ENCODE measurements at regions not wholly inside any gene's neighbourhood (a gene's known extent, or its start where the extent isn't known, plus 50 kb on each side); places are given as distances from the start of the nearest gene placed in this dataset.

DNA sequence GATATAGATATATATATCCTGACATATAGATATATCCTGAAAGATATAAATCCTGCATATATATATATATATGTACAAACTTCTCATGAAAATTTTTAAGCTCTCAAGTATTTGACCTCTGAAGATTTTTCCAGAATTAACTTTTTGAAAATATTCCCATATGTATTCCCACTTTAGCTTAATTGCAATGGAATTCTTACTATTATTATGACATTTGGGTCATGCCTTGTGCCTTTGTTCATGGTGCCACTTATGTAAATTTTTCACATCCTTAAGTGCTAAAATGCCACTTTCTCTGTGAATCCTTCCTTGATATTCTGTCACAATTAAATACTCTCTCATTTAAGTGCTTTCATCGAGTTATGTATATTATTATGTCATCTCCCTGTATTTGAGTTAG lies 398.2 kb upstream of the SEL1L start:
- H3K27ac ChIP-seq (ENCODE audit: low read length): no peak overlapping the region
- no peaks in the 10 kb centered on the region for H3K36me3 ChIP-seq (ENCODE audit: control insufficient read depth in 1 of 2, insufficient read depth in 2 of 2, low read length in 2 of 2)
- no peaks in the 10 kb centered on the region for H3K4me1 ChIP-seq (ENCODE audit: control insufficient read depth in 1 of 2, insufficient read depth in 2 of 2, low read length in 2 of 2)
- H3K27me3 ChIP-seq (ENCODE audit: low read depth, low read length): no peaks in the 10 kb centered on the region
- no peak overlapping the region for H3K4me3 ChIP-seq (ENCODE audit: low read depth in 1 of 2, low read length in 2 of 2)
- H3K9me3 ChIP-seq (ENCODE audit: control insufficient read depth in 1 of 2, low read length in 2 of 2): no peaks in the 10 kb centered on the region

DNA sequence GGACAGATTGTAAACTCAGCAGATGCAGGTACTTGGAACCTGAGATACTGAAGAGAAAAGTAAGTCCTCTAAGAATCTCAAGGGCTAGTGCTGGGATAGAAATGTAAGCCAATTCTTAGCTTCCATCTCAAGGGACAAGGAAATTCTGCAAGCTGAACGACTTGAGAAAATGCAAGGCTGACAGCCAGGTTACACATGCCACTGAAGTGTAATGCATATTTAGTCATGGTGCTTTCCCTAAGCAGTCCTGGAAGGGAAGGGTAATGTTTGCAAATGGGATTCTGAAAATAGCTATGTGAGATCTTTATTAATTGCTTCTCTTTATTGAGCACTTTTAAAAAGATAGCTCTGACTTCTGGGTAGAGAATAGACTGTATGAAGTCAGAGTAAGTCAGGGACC lies 402.7 kb upstream of the SEL1L start:
- no peaks in the 10 kb centered on the region for H3K36me3 ChIP-seq (ENCODE audit: control insufficient read depth in 1 of 2, insufficient read depth in 2 of 2, low read length in 2 of 2)
- H3K27ac ChIP-seq (ENCODE audit: low read length): no peak overlapping the region
- no peaks in the 10 kb centered on the region for H3K4me1 ChIP-seq (ENCODE audit: control insufficient read depth in 1 of 2, insufficient read depth in 2 of 2, low read length in 2 of 2)
- no peaks in the 10 kb centered on the region for H3K27me3 ChIP-seq (ENCODE audit: low read depth, low read length)
- no peak overlapping the region for H3K4me3 ChIP-seq (ENCODE audit: low read depth in 1 of 2, low read length in 2 of 2)
- H3K9me3 ChIP-seq (ENCODE audit: control insufficient read depth in 1 of 2, low read length in 2 of 2): no peaks in the 10 kb centered on the region

DNA sequence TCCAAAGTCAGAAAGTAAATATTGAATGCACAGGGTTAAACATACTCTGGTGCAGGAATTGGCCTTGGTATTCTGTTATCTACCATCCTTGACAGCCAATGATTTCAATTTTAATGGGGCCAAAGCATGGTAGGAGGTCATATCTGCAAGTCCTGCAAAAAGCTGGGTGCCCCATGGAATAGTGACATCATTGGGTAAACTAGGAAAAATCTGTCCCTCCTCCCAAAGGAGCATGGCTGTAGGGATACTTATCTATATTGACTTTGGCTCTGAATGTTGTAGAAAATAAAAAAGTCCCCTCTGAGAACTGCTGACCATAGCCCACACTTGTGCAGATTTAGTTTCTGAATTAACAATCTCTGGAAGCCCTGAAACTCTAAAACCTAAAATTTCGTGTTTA lies 403.2 kb upstream of the SEL1L start:
- Histone ChIP-seq H3K27ac (ENCODE audit: low read length) (no peak overlapping the region), H3K27me3 (ENCODE audit: low read depth, low read length) (no peaks in the 10 kb centered on the region), H3K36me3 (ENCODE audit: control insufficient read depth in 1 of 2, insufficient read depth in 2 of 2, low read length in 2 of 2) (no peaks in the 10 kb centered on the region), H3K9me3 (ENCODE audit: control insufficient read depth in 1 of 2, low read length in 2 of 2) (no peaks in the 10 kb centered on the region), H3K4me1 (ENCODE audit: control insufficient read depth in 1 of 2, insufficient read depth in 2 of 2, low read length in 2 of 2) (no peaks in the 10 kb centered on the region), H3K4me3 (ENCODE audit: low read depth in 1 of 2, low read length in 2 of 2) (no peak overlapping the region)

DNA sequence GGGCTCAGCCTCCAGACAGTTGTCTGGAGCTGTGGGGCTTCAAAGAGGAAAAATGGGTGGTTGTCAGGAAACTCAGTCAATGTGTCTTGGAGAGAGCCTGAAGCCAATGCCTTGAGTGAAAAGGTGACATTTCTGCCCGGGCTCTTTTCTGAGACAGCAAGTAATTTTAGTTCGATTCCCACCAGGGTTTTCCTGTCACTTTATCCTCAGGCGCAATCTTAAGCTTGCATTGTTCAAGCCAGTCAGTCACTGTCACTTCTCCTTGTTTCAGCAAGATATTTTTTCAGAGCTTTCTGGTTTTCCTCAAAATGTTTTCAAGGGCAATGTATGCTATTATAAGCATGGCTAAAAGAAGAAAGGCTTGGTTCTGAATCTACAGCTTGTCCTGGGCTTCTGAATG lies 404.7 kb upstream of the SEL1L start:
- H3K27me3 ChIP-seq (ENCODE audit: low read depth, low read length): no peaks in the 10 kb centered on the region
- H3K27ac ChIP-seq (ENCODE audit: low read length): no peak overlapping the region
- no peaks in the 10 kb centered on the region for H3K4me1 ChIP-seq (ENCODE audit: control insufficient read depth in 1 of 2, insufficient read depth in 2 of 2, low read length in 2 of 2)
- no peaks in the 10 kb centered on the region for H3K36me3 ChIP-seq (ENCODE audit: control insufficient read depth in 1 of 2, insufficient read depth in 2 of 2, low read length in 2 of 2)
- H3K9me3 ChIP-seq (ENCODE audit: control insufficient read depth in 1 of 2, low read length in 2 of 2): no peaks in the 10 kb centered on the region
- no peak overlapping the region for H3K4me3 ChIP-seq (ENCODE audit: low read depth in 1 of 2, low read length in 2 of 2)

DNA sequence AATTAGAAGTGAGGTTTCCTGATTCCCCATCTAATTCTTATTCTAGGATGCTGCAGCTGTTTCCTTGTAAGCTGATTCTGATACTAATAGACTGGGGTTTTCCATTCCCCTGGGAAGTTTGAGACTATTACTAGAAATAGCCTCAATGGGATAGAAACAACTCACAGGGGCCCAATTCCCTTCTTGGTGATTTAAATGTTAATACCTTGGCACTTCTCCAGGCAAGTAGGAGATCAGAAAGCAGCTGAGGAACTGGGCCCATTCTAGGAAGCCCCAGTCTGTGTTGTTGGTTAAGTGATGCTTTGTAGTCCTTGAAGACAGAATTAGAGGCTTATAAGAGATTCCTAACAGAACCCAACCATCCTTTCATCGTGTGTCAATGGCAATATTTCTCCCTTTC lies 407.0 kb upstream of the SEL1L start:
- Histone ChIP-seq H3K27me3 (ENCODE audit: low read depth, low read length) (no peaks in the 10 kb centered on the region), H3K27ac (ENCODE audit: low read length) (no peak overlapping the region), H3K4me1 (ENCODE audit: control insufficient read depth in 1 of 2, insufficient read depth in 2 of 2, low read length in 2 of 2) (no peaks in the 10 kb centered on the region), H3K4me3 (ENCODE audit: low read depth in 1 of 2, low read length in 2 of 2) (no peak overlapping the region), H3K36me3 (ENCODE audit: control insufficient read depth in 1 of 2, insufficient read depth in 2 of 2, low read length in 2 of 2) (no peaks in the 10 kb centered on the region), H3K9me3 (ENCODE audit: control insufficient read depth in 1 of 2, low read length in 2 of 2) (no peaks in the 10 kb centered on the region)

DNA sequence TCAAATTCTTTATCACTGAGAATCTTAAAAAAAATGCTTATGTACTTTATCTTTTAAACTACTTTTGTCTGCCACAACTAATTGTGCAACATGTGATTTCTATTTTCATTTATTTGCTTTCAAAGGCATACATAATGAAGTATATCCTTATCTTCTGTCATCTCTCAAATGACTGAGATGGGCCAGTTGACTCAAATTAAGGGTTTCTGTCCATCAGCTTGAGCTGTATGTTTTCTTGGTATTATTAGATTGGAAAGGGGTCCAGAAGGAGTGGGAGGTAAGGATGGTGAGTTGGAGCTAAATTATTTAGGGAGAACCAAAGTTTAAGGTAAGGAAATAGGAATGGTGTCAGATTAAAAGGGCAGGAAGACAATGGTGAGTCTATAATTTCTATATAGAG lies 408.4 kb upstream of the SEL1L start:
- Histone ChIP-seq H3K4me1 (ENCODE audit: control insufficient read depth in 1 of 2, insufficient read depth in 2 of 2, low read length in 2 of 2) (no peaks in the 10 kb centered on the region), H3K36me3 (ENCODE audit: control insufficient read depth in 1 of 2, insufficient read depth in 2 of 2, low read length in 2 of 2) (no peaks in the 10 kb centered on the region), H3K27ac (ENCODE audit: low read length) (no peak overlapping the region), H3K4me3 (ENCODE audit: low read depth in 1 of 2, low read length in 2 of 2) (no peak overlapping the region), H3K27me3 (ENCODE audit: low read depth, low read length) (no peaks in the 10 kb centered on the region), H3K9me3 (ENCODE audit: control insufficient read depth in 1 of 2, low read length in 2 of 2) (no peaks in the 10 kb centered on the region)

DNA sequence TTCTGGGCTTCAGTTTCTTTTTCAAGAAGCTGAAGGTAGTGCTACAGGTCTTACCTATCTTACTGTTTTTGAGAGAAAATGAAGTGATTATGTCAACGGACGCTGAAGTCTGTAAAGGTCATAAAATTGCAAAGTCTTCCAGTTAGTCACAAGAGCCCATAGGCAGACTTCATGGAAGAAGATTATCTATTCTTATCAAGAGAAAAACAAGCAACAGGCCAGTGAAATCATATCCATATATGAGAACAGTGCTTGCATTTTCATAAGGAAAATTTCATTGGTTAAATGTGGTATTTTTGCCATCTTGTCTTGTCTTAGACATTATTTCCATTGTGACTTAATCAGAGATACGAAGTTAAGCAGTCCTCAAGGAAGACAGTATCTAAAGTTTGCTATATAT lies 412.7 kb upstream of the SEL1L start:
- Histone ChIP-seq H3K9me3 (ENCODE audit: control insufficient read depth in 1 of 2, low read length in 2 of 2) (no peaks in the 10 kb centered on the region), H3K4me1 (ENCODE audit: control insufficient read depth in 1 of 2, insufficient read depth in 2 of 2, low read length in 2 of 2) (no peaks in the 10 kb centered on the region), H3K27ac (ENCODE audit: low read length) (no peak overlapping the region), H3K36me3 (ENCODE audit: control insufficient read depth in 1 of 2, insufficient read depth in 2 of 2, low read length in 2 of 2) (no peaks in the 10 kb centered on the region), H3K4me3 (ENCODE audit: low read depth in 1 of 2, low read length in 2 of 2) (no peak overlapping the region), H3K27me3 (ENCODE audit: low read depth, low read length) (no peaks in the 10 kb centered on the region)

DNA sequence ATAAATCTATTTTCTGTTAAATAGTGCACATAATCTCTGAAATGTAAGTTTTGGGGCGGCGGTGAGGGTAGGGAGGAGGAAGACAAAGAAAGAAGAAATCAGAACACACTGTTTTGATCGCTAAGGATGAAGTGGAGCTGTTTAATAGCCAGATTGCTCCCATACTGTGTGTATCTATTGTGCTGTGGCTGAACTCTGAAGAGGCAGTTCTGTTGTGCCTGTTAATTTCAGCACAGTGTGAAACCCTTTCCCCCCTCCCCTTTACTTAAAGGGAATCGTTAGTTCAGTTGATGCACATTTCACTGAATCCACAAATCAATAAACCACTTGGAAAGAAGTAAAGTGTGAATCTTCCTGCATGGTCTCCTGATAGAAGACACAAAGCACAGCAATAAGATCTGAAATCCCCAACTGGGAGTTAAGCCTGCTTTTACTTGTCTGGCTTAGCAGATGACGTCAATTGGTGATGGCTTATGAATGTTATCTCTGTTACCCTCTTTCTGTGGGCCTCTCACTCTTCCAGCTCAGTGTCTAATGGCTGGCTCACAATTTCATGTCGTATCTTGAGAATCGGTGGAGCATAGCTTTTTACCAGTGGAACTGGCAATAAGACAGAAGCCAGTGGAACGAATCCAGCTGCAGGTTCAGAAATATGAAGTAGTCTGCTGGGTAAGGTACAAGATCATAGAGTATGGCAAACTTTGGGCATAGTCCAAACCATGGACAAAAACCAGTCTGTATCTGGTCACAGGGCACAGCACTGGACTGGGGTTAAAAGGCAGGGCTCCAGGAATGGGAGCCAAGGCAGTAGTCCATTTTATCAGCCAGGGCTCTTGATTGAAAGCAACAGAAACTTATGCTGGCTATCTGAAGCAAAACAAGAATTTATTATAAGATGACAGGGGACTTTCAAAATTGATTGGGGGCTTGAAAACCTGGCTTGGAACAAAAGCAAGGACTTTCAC lies 413.5 kb upstream of the SEL1L start:
- H3K27me3 ChIP-seq (ENCODE audit: low read depth, low read length): no peaks in the 10 kb centered on the region
- no peak overlapping the region for H3K27ac ChIP-seq (ENCODE audit: low read length)
- no peaks in the 10 kb centered on the region for H3K9me3 ChIP-seq (ENCODE audit: control insufficient read depth in 1 of 2, low read length in 2 of 2)
- no peaks in the 10 kb centered on the region for H3K36me3 ChIP-seq (ENCODE audit: control insufficient read depth in 1 of 2, insufficient read depth in 2 of 2, low read length in 2 of 2)
- H3K4me1 ChIP-seq (ENCODE audit: control insufficient read depth in 1 of 2, insufficient read depth in 2 of 2, low read length in 2 of 2): no peaks in the 10 kb centered on the region
- H3K4me3 ChIP-seq (ENCODE audit: low read depth in 1 of 2, low read length in 2 of 2): no peak overlapping the region

DNA sequence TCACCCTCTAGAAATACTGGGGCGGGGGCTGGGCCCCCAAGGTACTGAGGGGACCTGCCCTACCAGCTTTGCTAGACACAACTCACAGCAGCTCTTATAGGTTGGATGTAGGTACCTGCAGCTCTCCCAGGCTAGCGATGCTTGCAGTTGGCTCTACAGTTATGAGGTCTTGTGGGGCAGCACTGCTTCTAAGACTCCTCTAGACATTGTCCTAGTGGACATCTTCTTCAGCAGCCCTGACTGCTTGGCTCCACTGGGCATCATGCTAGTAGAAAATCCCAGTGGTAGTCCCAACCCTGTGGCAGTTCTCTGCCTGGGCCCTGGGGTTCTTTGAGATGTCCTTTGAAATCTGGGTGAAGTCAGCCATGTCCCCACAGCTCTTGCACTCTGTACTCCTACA lies 419.3 kb upstream of the SEL1L start:
- Histone ChIP-seq H3K36me3 (ENCODE audit: control insufficient read depth in 1 of 2, insufficient read depth in 2 of 2, low read length in 2 of 2) (no peaks in the 10 kb centered on the region), H3K9me3 (ENCODE audit: control insufficient read depth in 1 of 2, low read length in 2 of 2) (no peaks in the 10 kb centered on the region), H3K27ac (ENCODE audit: low read length) (no peak overlapping the region), H3K4me3 (ENCODE audit: low read depth in 1 of 2, low read length in 2 of 2) (no peak overlapping the region), H3K4me1 (ENCODE audit: control insufficient read depth in 1 of 2, insufficient read depth in 2 of 2, low read length in 2 of 2) (no peaks in the 10 kb centered on the region), H3K27me3 (ENCODE audit: low read depth, low read length) (no peaks in the 10 kb centered on the region)

DNA sequence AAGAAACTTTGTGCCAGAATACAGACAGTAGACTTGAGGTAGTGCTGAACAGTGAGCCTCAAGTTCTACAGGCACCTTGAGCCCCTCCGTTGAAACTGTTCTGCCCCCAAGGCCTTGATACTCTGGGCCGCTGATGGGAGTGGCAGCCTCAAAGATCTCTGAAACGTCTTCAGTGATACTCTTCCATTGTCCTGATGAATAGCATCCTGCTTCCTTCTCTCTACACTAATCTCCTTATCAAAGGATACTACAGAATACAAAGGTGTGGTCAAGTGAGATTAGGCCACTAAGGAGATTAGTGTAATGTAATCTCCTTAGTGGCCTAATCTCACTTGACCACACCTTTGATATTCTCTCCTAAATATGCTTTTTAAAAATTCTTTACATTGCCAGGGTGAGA lies 419.8 kb upstream of the SEL1L start:
- Histone ChIP-seq H3K4me1 (ENCODE audit: control insufficient read depth in 1 of 2, insufficient read depth in 2 of 2, low read length in 2 of 2) (no peaks in the 10 kb centered on the region), H3K36me3 (ENCODE audit: control insufficient read depth in 1 of 2, insufficient read depth in 2 of 2, low read length in 2 of 2) (no peaks in the 10 kb centered on the region), H3K27ac (ENCODE audit: low read length) (no peak overlapping the region), H3K9me3 (ENCODE audit: control insufficient read depth in 1 of 2, low read length in 2 of 2) (no peaks in the 10 kb centered on the region), H3K4me3 (ENCODE audit: low read depth in 1 of 2, low read length in 2 of 2) (no peak overlapping the region), H3K27me3 (ENCODE audit: low read depth, low read length) (no peaks in the 10 kb centered on the region)

DNA sequence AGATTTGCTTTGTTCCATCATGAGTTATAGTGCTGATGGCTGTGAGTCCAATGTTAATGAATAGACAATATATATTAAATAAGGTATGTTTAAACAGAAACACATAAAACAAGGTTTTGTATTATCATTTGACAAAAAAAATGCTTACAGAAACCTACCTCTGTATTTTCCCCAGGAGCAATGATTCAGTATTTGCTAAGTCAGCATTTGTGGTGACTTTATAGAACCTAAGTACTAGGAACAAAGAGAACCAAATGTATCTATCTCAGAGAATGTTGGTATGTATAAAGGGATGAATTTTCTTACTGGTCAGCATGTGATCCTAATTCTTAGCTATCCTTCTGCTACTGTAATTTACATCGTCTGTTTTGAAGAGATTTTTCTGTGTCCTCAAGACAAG lies 421.5 kb upstream of the SEL1L start:
- no peak overlapping the region for H3K27ac ChIP-seq (ENCODE audit: low read length)
- H3K4me3 ChIP-seq (ENCODE audit: low read depth in 1 of 2, low read length in 2 of 2): no peak overlapping the region
- H3K9me3 ChIP-seq (ENCODE audit: control insufficient read depth in 1 of 2, low read length in 2 of 2): peaks cover 0 to under 1% of the 10 kb centered on the region in 2 donors
- no peaks in the 10 kb centered on the region for H3K4me1 ChIP-seq (ENCODE audit: control insufficient read depth in 1 of 2, insufficient read depth in 2 of 2, low read length in 2 of 2)
- H3K36me3 ChIP-seq (ENCODE audit: control insufficient read depth in 1 of 2, insufficient read depth in 2 of 2, low read length in 2 of 2): no peaks in the 10 kb centered on the region
- H3K27me3 ChIP-seq (ENCODE audit: low read depth, low read length): no peaks in the 10 kb centered on the region

DNA sequence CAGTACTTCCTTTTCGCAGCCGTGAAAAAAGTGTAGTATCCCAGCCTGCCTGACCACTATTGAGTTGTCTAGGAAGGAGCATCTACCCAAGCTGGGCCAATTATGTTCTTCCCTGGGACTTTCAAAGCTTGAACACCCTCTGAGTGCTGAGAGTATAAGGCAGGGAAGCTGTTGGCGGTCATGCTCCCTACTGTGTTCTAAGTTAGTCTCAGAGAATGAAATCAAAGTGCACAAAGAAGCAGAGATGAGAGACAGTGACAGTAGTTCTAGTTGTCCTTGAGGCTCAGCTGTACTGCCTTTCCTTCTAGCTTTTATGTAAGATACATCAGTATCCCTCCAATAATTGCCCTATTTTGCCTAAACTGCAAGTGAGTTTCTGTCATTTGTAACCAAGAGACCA lies 427.1 kb upstream of the SEL1L start:
- no peaks in the 10 kb centered on the region for H3K4me1 ChIP-seq (ENCODE audit: control insufficient read depth in 1 of 2, insufficient read depth in 2 of 2, low read length in 2 of 2)
- H3K27ac ChIP-seq (ENCODE audit: low read length): no peak overlapping the region
- no peaks in the 10 kb centered on the region for H3K36me3 ChIP-seq (ENCODE audit: control insufficient read depth in 1 of 2, insufficient read depth in 2 of 2, low read length in 2 of 2)
- no peak overlapping the region for H3K4me3 ChIP-seq (ENCODE audit: low read depth in 1 of 2, low read length in 2 of 2)
- H3K9me3 ChIP-seq (ENCODE audit: control insufficient read depth in 1 of 2, low read length in 2 of 2): peaks cover 0 to 3% of the 10 kb centered on the region in 2 donors
- no peaks in the 10 kb centered on the region for H3K27me3 ChIP-seq (ENCODE audit: low read depth, low read length)
